NCI-H82 treated with DMSO at 0.1 percent for 48 hours (cell line): ENCODE measurements at regions not wholly inside any gene's neighbourhood (a gene's known extent, or its start where the extent isn't known, plus 50 kb on each side); places are given as distances from the start of the nearest gene placed in this dataset.

ENCODE experiments used
- DNase-seq: peaks from one replicate; lab custom pipeline; 2025; ENCODE audit not compliant: unreplicated experiment; lab: John Stamatoyannopoulos, UW

- DNase-seq, result no peak
Observed at GRCh38 chr2:157179324-157180105, 78.0 kb upstream of the GALNT5 start.

- DNase-seq, result no peak
Observed at GRCh38 chr2:157180359-157180758, 77.1 kb upstream of the GALNT5 start.

DNA sequence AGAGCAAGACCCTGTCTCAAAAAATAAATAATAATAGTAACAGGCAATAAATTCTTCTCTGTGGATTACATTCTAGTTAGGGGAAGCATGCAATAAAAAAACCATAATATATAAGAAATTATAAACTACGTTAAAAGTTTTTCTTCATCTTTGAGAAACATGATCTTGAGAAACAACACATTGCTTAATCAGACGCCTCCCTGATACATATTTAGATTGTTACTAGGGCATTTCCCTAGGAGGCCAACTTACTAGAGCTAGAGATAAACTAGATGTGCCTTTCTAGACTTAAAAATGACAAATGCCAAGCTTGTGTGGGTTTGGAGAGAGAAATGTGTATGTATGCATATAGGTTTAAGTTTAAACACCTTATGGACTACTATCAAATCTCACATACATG, 76.3 kb upstream of the GALNT5 start:
- no peak for DNase-seq

GRCh38 chr2:157182204-157182709, 75.2 kb upstream of the GALNT5 start:
- peak; percentile 69 for DNase-seq

GRCh38 chr2:157182834-157183396, 74.6 kb upstream of the GALNT5 start:
- no peak for DNase-seq

GRCh38 chr2:157184161-157184895, 73.2 kb upstream of the GALNT5 start:
- DNase-seq, result no peak

- DNase-seq, result no peak
Observed at GRCh38 chr2:157185476-157186227, 71.9 kb upstream of the GALNT5 start.

- no peak for DNase-seq
Observed at GRCh38 chr2:157190151-157190550, 67.4 kb upstream of the GALNT5 start.

- DNase-seq, result no peak
Observed at GRCh38 chr2:157191186-157191585, 66.3 kb upstream of the GALNT5 start.

DNA sequence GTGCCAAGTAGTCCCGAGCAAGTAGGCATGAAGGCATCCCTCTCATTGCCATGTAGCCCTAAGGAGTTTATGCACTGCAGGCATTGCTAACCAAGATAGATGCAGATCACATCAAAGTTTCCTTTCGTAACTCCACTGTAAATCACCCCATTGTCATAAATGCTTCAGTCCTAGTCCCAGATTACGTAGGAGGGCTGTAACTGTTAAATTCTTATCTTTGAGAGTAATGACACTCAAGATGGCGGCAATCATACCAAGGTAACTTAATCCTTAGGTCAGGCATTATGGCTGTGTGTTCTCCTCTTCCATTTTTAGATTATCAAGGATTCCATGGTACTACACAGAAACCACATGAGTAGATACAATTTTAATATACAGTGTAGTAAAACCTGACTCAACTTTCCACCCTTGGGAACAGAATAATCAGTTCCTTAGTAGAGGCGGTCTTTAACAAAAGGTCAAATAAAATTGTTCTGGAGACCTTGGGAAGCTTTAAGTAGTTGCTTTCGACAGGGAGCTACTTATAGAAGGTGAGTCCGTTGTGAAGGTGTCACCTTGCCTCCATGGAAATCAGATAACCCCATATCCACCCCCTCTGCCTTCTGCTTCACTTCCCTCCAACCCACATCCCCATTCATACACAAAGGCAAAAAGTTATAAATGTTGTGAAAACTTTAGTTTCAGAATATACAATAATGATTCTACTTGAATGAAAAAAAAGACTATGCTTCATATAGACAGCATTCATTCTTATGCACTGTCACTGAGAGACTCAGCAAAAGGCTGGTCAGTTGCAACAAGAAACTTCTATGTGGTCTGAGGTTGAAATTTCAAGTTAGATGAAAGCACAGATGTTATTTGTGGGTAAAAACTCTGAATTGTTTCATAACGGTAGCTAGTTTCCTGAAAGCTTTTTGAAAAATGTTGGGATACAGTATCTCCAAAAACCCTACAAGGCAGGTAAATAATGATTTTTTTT, 64.8 kb upstream of the GALNT5 start:
- no peak for DNase-seq

GRCh38 chr2:157193461-157193860, 64.0 kb upstream of the GALNT5 start:
- no peak for DNase-seq

- peak; percentile 38 for DNase-seq
Observed at GRCh38 chr2:157194097-157194688, 63.3 kb upstream of the GALNT5 start.

- no peak for DNase-seq
Observed at GRCh38 chr2:157194844-157195243, 62.7 kb upstream of the GALNT5 start.

DNA sequence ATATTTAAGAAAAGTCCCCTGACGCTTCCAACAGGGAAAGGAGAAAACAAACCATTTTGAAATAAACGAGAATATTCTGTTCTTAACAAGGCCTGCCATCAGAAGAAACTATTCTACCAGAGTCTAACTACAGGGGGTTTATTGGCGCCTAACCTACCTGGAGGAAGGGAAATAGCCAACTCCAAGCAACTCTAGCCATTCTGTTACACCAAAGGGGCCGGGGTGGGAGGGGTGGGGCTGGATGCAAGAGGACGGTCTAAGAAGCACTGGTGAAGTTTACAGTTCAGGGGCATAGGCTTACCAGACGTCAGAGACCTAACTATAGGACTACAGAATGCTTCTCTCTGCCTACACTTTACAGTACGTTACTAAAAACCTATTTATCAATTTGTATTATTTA, 60.5 kb upstream of the GALNT5 start:
- DNase-seq, result no peak

DNA sequence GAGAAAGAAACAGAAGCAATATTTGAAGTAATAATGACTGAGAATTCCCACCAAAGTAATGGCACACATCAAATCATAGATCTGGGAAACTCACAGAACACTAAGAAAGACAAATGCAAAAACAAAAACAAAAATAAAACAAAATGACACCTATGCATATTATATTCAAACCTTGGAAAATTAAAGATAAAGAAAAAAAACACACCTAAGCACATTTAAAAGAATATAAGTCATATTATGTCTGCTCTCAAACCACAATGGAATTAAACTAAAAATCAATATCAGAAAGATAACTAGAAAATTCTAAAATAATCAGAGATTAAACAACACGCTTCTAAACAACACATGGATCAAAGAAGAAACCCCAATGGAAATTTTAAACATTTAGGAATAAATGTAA, 59.7 kb upstream of the GALNT5 start:
- DNase-seq, result no peak

- no peak for DNase-seq
Observed at GRCh38 chr2:157203651-157204050, 53.9 kb upstream of the GALNT5 start.

GRCh38 chr2:157204401-157204800, 53.1 kb upstream of the GALNT5 start:
- DNase-seq, result no peak

DNA sequence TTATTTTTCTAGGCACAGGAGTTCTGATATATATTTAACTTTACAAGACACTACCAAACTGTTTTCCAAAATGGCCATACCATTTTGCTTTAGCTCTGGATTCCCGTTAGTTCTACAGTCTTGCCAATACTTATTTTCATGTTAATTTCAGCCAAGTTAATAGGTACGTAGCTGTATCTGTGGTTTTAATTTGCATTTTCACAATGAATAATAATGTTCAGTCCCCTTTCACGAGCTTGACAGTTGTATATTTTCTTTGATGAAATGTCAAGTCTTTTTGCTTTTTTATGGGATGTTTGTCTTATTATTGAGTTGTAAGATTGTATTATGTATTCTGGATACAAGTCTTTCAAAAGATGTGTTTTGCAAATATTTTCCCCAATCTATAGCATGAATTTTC, 50.6 kb upstream of the GALNT5 start:
- no peak for DNase-seq
